WI38 (cell line): ENCODE measurements at regions not wholly inside any gene's neighbourhood (a gene's known extent, or its start where the extent isn't known, plus 50 kb on each side); places are given as distances from the start of the nearest gene placed in this dataset.

ENCODE experiments used
- H3K4me3 ChIP-seq: 2 replicates; pipeline ENCODE4 v1.5.1; 2011; ENCODE audit warnings: low read depth, mild to moderate bottlenecking, control low read depth, low read length
- CTCF ChIP-seq: IDR thresholded peaks from 2 replicates; pipeline ENCODE4 v1.5.1; 2012; ENCODE audit warnings: low read depth, mild to moderate bottlenecking, control low read depth, low read length

GRCh38 chr14:98877065-98877464 is 394.9 kb downstream of the BCL11B start:
- TF ChIP-seq CTCF, result no peak
- H3K4me3 ChIP-seq, result no peak overlapping the region

GRCh38 chr14:98878282-98878681 is 393.7 kb downstream of the BCL11B start:
- H3K4me3 ChIP-seq, result no peak overlapping the region
- TF ChIP-seq CTCF, result no peak

- no peak for TF ChIP-seq CTCF
- H3K4me3 ChIP-seq, result no peak overlapping the region
Observed at GRCh38 chr14:98886982-98887381, 385.0 kb downstream of the BCL11B start.

GRCh38 chr14:98888281-98888680 is 383.7 kb downstream of the BCL11B start:
- TF ChIP-seq CTCF, result no peak
- H3K4me3 ChIP-seq, result no peak overlapping the region

- TF ChIP-seq CTCF, result no peak
Observed at GRCh38 chr14:98888927-98889835, 382.8 kb downstream of the BCL11B start.

GRCh38 chr14:98889836-98890185 is 382.2 kb downstream of the BCL11B start:
- H3K4me3 ChIP-seq, result no peak overlapping the region
- TF ChIP-seq CTCF, result no peak

More at GRCh38 chr14:98888927-98889835, 382.8 kb downstream of the BCL11B start:
- H3K4me3 ChIP-seq, result no peak overlapping the region

GRCh38 chr14:98890556-98891340 is 381.2 kb downstream of the BCL11B start:
- no peak for TF ChIP-seq CTCF

More at GRCh38 chr14:98890556-98891340, 381.2 kb downstream of the BCL11B start:
- H3K4me3 ChIP-seq, result no peak overlapping the region
